Type B pancreatic cell (in vitro differentiated cells): ENCODE measurements at regions not wholly inside any gene's neighbourhood (a gene's known extent, or its start where the extent isn't known, plus 50 kb on each side); places are given as distances from the start of the nearest gene placed in this dataset.

Source experiments
- DNase-seq: peaks from one replicate; pipeline ENCODE4 v3.0.0; 2021; ENCODE audit warnings: mixed read lengths; ENCODE audit not compliant: unreplicated experiment; ENCODE audit errors: extremely low spot score
- H3K27ac Mint-ChIP-seq: 2 replicates; pipeline ENCODE4 v1.8.0; 2021; ENCODE audit warnings: mild to moderate bottlenecking, mixed read lengths
- H3K27me3 Mint-ChIP-seq: 2 replicates; pipeline ENCODE4 v1.8.0; 2021; ENCODE audit warnings: mixed read lengths
- H3K36me3 Mint-ChIP-seq: 2 replicates; pipeline ENCODE4 v1.8.0; 2021; ENCODE audit warnings: mixed read lengths
- H3K4me1 Mint-ChIP-seq: one replicate; pipeline ENCODE4 v1.8.0; 2021; ENCODE audit warnings: mixed read lengths; ENCODE audit not compliant: unreplicated experiment
- H3K4me3 Mint-ChIP-seq: 2 replicates; pipeline ENCODE4 v1.8.0; 2021; ENCODE audit warnings: mild to moderate bottlenecking, mixed read lengths
- H3K9me3 Mint-ChIP-seq: 2 replicates; pipeline ENCODE4 v1.8.0; 2021; ENCODE audit warnings: mixed read lengths
- CTCF ChIP-seq: fragments of 200-600 bp; sonication (generic); conservative IDR thresholded peaks from 2 replicates; pipeline ENCODE4 v1.5.0; 2021; ENCODE audit warnings: antibody characterized with exemption, mild to moderate bottlenecking

GRCh38 chr7:98748090-98748489 is 121.7 kb downstream of the TMEM130 start:
- Mint-ChIP-seq H3K27me3 (peaks cover 9% of the 10 kb centered on the region), H3K9me3 (no peaks in the 10 kb centered on the region), H3K4me1 (no peaks in the 10 kb centered on the region), H3K4me3 (no peak overlapping the region), H3K27ac (no peak overlapping the region), H3K36me3 (no peaks in the 10 kb centered on the region)
- DNase-seq, result no peak
- TF ChIP-seq CTCF, result no peak

GRCh38 chr7:98753176-98753575 is 116.6 kb downstream of the TMEM130 start:
- peaks cover 1% of the 10 kb centered on the region for H3K9me3 Mint-ChIP-seq
- H3K27ac Mint-ChIP-seq, result no peak overlapping the region
- no peak for TF ChIP-seq CTCF
- no peak overlapping the region for H3K4me3 Mint-ChIP-seq
- no peak for DNase-seq
- peaks cover 6% of the 10 kb centered on the region for H3K27me3 Mint-ChIP-seq
- H3K4me1 Mint-ChIP-seq, result no peaks in the 10 kb centered on the region
- H3K36me3 Mint-ChIP-seq, result no peaks in the 10 kb centered on the region

GRCh38 chr7:98753989-98754479 is 115.8 kb downstream of the TMEM130 start:
- Mint-ChIP-seq H3K4me1 (no peaks in the 10 kb centered on the region), H3K27me3 (peaks cover 5% of the 10 kb centered on the region), H3K9me3 (peaks cover 10% of the 10 kb centered on the region), H3K27ac (no peak overlapping the region), H3K4me3 (no peak overlapping the region), H3K36me3 (no peaks in the 10 kb centered on the region)
- DNase-seq, result no peak
- no peak for TF ChIP-seq CTCF

GRCh38 chr7:98755138-98755898 is 114.5 kb downstream of the TMEM130 start:
- Mint-ChIP-seq H3K27ac (no peak overlapping the region), H3K27me3 (peaks cover 3% of the 10 kb centered on the region), H3K4me3 (no peak overlapping the region), H3K4me1 (peaks cover under 1% of the 10 kb centered on the region), H3K36me3 (no peaks in the 10 kb centered on the region), H3K9me3 (peaks cover 12% of the 10 kb centered on the region)
- no peak for DNase-seq
- TF ChIP-seq CTCF, result no peak

GRCh38 chr7:98758157-98758556 is 111.7 kb downstream of the TMEM130 start:
- peaks cover 11% of the 10 kb centered on the region for H3K4me1 Mint-ChIP-seq
- peaks cover 12% of the 10 kb centered on the region for H3K9me3 Mint-ChIP-seq
- H3K4me3 Mint-ChIP-seq, result no peak overlapping the region
- H3K27ac Mint-ChIP-seq, result no peak overlapping the region
- peaks cover 6% of the 10 kb centered on the region for H3K27me3 Mint-ChIP-seq
- TF ChIP-seq CTCF, result no peak
- no peaks in the 10 kb centered on the region for H3K36me3 Mint-ChIP-seq
- no peak for DNase-seq
